Keratinocyte (primary cell): ENCODE measurements at regions not wholly inside any gene's neighbourhood (a gene's known extent, or its start where the extent isn't known, plus 50 kb on each side); places are given as distances from the start of the nearest gene placed in this dataset.

ENCODE experiments used
- DNase-seq: peaks from one replicate; pipeline ENCODE4 v3.0.0-alpha.2; 2011; ENCODE audit warnings: low read depth, missing footprints, low spot score
- FAIRE-seq: peaks from 2 replicates; lab custom pipeline; 2011; peaks lifted over from hg19 to GRCh38; lab: Jason Lieb, UNC
- H2AFZ ChIP-seq: 2 replicates; pipeline ENCODE4 v1.6.0; 2012; ENCODE audit warnings: low read length, control low read depth, inconsistent platforms; ENCODE audit not compliant: control insufficient read depth
- H3K27ac ChIP-seq: 2 replicates; pipeline ENCODE4 v1.5.1; 2011; ENCODE audit warnings: low read length; ENCODE audit not compliant: control insufficient read depth, insufficient read depth
- H3K27me3 ChIP-seq: 3 replicates; pipeline ENCODE4 v1.6.0; 2011; ENCODE audit warnings: low read length; ENCODE audit not compliant: control insufficient read depth, insufficient read depth; ENCODE audit errors: extremely low read depth
- H3K36me3 ChIP-seq, 2 experiments: 2 replicates in 1 of 2; 3 replicates in 1 of 2; pipeline ENCODE4 v1.5.1; 2011; ENCODE audit warnings: low read length in 2 of 2, mild to moderate bottlenecking in 1 of 2; ENCODE audit not compliant: control insufficient read depth in 2 of 2, insufficient read depth in 2 of 2; ENCODE audit errors: extremely low read depth in 1 of 2
- H3K4me1 ChIP-seq: 3 replicates; pipeline ENCODE4 v1.5.1; 2011; ENCODE audit warnings: low read length; ENCODE audit not compliant: control insufficient read depth, insufficient read depth; ENCODE audit errors: extremely low read depth
- H3K4me2 ChIP-seq: 3 replicates; pipeline ENCODE4 v1.6.0; 2011; ENCODE audit warnings: low read depth, low read length; ENCODE audit not compliant: control insufficient read depth, insufficient read depth; ENCODE audit errors: extremely low read depth
- H3K4me3 ChIP-seq, 3 experiments: fragments of 200-600 bp in 1 of 3; sonication (generic) in 1 of 3; 2 replicates in 2 of 3; 3 replicates in 1 of 3; pipeline ENCODE4 v1.5.1; 2011 to 2016; ENCODE audit warnings: low read length in 3 of 3, mild to moderate bottlenecking in 3 of 3, control low read depth in 2 of 3, inconsistent platforms in 1 of 3, low read depth in 1 of 3, mixed read lengths in 1 of 3, mixed run types in 1 of 3, moderate library complexity in 1 of 3; ENCODE audit not compliant: control insufficient read depth in 2 of 3, insufficient read depth in 2 of 3; ENCODE audit errors: extremely low read depth in 1 of 3
- H3K79me2 ChIP-seq: 2 replicates; pipeline ENCODE4 v1.6.0; 2012; ENCODE audit warnings: low read length; ENCODE audit not compliant: control insufficient read depth, insufficient read depth
- H3K9ac ChIP-seq: 3 replicates; pipeline ENCODE4 v1.6.0; 2011; ENCODE audit warnings: low read length; ENCODE audit not compliant: control insufficient read depth, insufficient read depth; ENCODE audit errors: extremely low read depth
- H3K9me1 ChIP-seq: 3 replicates; pipeline ENCODE4 v1.6.0; 2011; ENCODE audit warnings: low read length; ENCODE audit not compliant: control insufficient read depth, insufficient read depth; ENCODE audit errors: extremely low read depth
- H3K9me3 ChIP-seq: 2 replicates; pipeline ENCODE4 v1.5.1; 2012; ENCODE audit warnings: low read depth, low read length; ENCODE audit not compliant: control insufficient read depth
- H4K20me1 ChIP-seq: 3 replicates; pipeline ENCODE4 v1.6.0; 2011; ENCODE audit warnings: low read length; ENCODE audit not compliant: control insufficient read depth, insufficient read depth; ENCODE audit errors: extremely low read depth
- CTCF ChIP-seq, 3 experiments: IDR thresholded peaks in 1 of 3; conservative IDR thresholded peaks in 1 of 3; optimal IDR thresholded peaks in 1 of 3; 2 replicates in 2 of 3; 3 replicates in 1 of 3; pipeline versions ENCODE3 to v1.5.1; 2011; ENCODE audit warnings: low read length in 3 of 3, mild to moderate bottlenecking in 3 of 3, moderate library complexity in 2 of 3, control low read depth in 1 of 3, inconsistent platforms in 1 of 3; ENCODE audit not compliant: insufficient read depth in 2 of 3; ENCODE audit errors: extremely low read depth in 1 of 3
- EZH2 ChIP-seq: IDR thresholded peaks from one replicate; pipeline ENCODE4 v1.6.1; 2012; ENCODE audit warnings: inconsistent platforms, mild to moderate bottlenecking, low read length, moderate library complexity
- dilution Hi-C: fragments of 300-500 bp; cut with MboI; formaldehyde crosslinking; loops from one replicate; pipeline ENCODE4 v1.7.0; 2020; ENCODE audit warnings: low sequenced_read_pairs; ENCODE audit not compliant: extremely low pct_ligation_motif_present

- DNase-seq (no peak), FAIRE-seq (peak; percentile 26)
Measured at GRCh38 chr3:64993781-64994180, 306.0 kb upstream of the ADAMTS9 start.

GRCh38 chr3:64992530-64993285, 304.9 kb upstream of the ADAMTS9 start:
- H3K9me1 ChIP-seq = no peaks in the 10 kb centered on the region
- dilution Hi-C loops = no loop called here

More at GRCh38 chr3:64993781-64994180, 306.0 kb upstream of the ADAMTS9 start:
- no peaks in the 10 kb centered on the region for H4K20me1 ChIP-seq
- peaks cover 3% of the 10 kb centered on the region for H3K4me1 ChIP-seq
- H3K4me2 ChIP-seq = no peak overlapping the region
- no peaks in the 10 kb centered on the region for H3K36me3 ChIP-seq
- H2AFZ ChIP-seq = no peak overlapping the region
- no peaks in the 10 kb centered on the region for H3K9me1 ChIP-seq
- H3K9me3 ChIP-seq = no peaks in the 10 kb centered on the region
- no peaks in the 10 kb centered on the region for H3K27me3 ChIP-seq
- no peak overlapping the region for H3K4me3 ChIP-seq
- H3K27ac ChIP-seq = no peak overlapping the region
- TF ChIP-seq CTCF (optimal IDR thresholded peaks at IDR 0.05 in 1 of 3, IDR thresholded peaks at IDR 0.05 in 1 of 3, conservative IDR thresholded peaks at IDR 0.05 in 1 of 3; ENCODE audit: extremely low read depth in 1 of 3, insufficient read depth in 2 of 3, low read length in 3 of 3) = no peak
- TF ChIP-seq EZH2 = no peak
- dilution Hi-C loops = no loop called here
- no peaks in the 10 kb centered on the region for H3K79me2 ChIP-seq
- H3K9ac ChIP-seq = no peak overlapping the region

More at GRCh38 chr3:64992530-64993285, 304.9 kb upstream of the ADAMTS9 start:
- DNase-seq = no peak
- Histone ChIP-seq H2AFZ (peak overlapping the region; percentile 84), H3K4me3 (no peak overlapping the region), H3K4me1 (peaks cover 3% of the 10 kb centered on the region), H3K4me2 (peak overlapping the region; percentile 64), H3K9ac (peak overlapping the region; percentile 19), H3K79me2 (no peaks in the 10 kb centered on the region), H3K9me3 (no peaks in the 10 kb centered on the region), H3K27ac (no peak overlapping the region), H3K27me3 (no peaks in the 10 kb centered on the region), H3K36me3 (no peaks in the 10 kb centered on the region), H4K20me1 (no peaks in the 10 kb centered on the region)
- no peak for FAIRE-seq
- TF ChIP-seq EZH2 (no peak), CTCF (optimal IDR thresholded peaks at IDR 0.05 in 1 of 3, IDR thresholded peaks at IDR 0.05 in 1 of 3, conservative IDR thresholded peaks at IDR 0.05 in 1 of 3; ENCODE audit: extremely low read depth in 1 of 3, insufficient read depth in 2 of 3, low read length in 3 of 3) (no peak)
